DMS 273 (cell line): ENCODE measurements at regions not wholly inside any gene's neighbourhood (a gene's known extent, or its start where the extent isn't known, plus 50 kb on each side); places are given as distances from the start of the nearest gene placed in this dataset.
A peak's percentile ranks its signal among the peaks of the same experiment; 100 is the strongest.
"Not testable (repeated sequence)": the region's sequence is repeated elsewhere in the genome, so short reads cannot be mapped to it uniquely, and the experiment has no call there.

Experiments used
- DNase-seq: peaks from one replicate; lab custom pipeline; 2025; ENCODE audit not compliant: unreplicated experiment; lab: John Stamatoyannopoulos, UW

GRCh38 chr5:36389245-36389644, 87.5 kb upstream of the RANBP3L start:
- DNase-seq: no peak

GRCh38 chr5:36390640-36391039, 88.9 kb upstream of the RANBP3L start:
- DNase-seq: no peak

- peak; percentile 71 for DNase-seq
These were observed 90.5 kb upstream of the RANBP3L start for GRCh38 chr5:36392186-36392585.

GRCh38 chr5:36392818-36393217, 91.1 kb upstream of the RANBP3L start:
- DNase-seq: peak; percentile 75

- peak; percentile 23 for DNase-seq
These were observed 92.1 kb upstream of the RANBP3L start for GRCh38 chr5:36393656-36394428.

- no peak for DNase-seq
These were observed 93.6 kb upstream of the RANBP3L start for GRCh38 chr5:36395260-36395659.

- not testable (repeated sequence) for DNase-seq
These were observed 94.2 kb upstream of the RANBP3L start for GRCh38 chr5:36395947-36396346.

GRCh38 chr5:36396640-36397039, 94.9 kb upstream of the RANBP3L start:
- DNase-seq: no peak

GRCh38 chr5:36397901-36398536, 96.3 kb upstream of the RANBP3L start:
- DNase-seq: peak; percentile 69

- no peak for DNase-seq
These were observed 100.8 kb upstream of the RANBP3L start for GRCh38 chr5:36402512-36402906.

GRCh38 chr5:36403632-36404311, 102.1 kb upstream of the RANBP3L start:
- peak; percentile 16 for DNase-seq

- DNase-seq: no peak
These were observed 104.3 kb upstream of the RANBP3L start for GRCh38 chr5:36406023-36406422.

- no peak for DNase-seq
These were observed 105.7 kb upstream of the RANBP3L start for GRCh38 chr5:36407396-36407795.

- not testable (repeated sequence) for DNase-seq
These were observed 108.0 kb upstream of the RANBP3L start for GRCh38 chr5:36409711-36410110.

- DNase-seq: not testable (repeated sequence)
These were observed 109.0 kb upstream of the RANBP3L start for GRCh38 chr5:36410672-36411071.

- DNase-seq: peak; percentile 77
These were observed 113.2 kb upstream of the RANBP3L start for GRCh38 chr5:36414869-36415282.

- no peak for DNase-seq
These were observed 114.9 kb upstream of the RANBP3L start for GRCh38 chr5:36416605-36417004.

GRCh38 chr5:36417221-36417620, 115.5 kb upstream of the RANBP3L start:
- DNase-seq: no peak

GRCh38 chr5:36417668-36418067, 116.0 kb upstream of the RANBP3L start:
- DNase-seq: no peak

GRCh38 chr5:36418152-36418979, 116.7 kb upstream of the RANBP3L start:
- no peak for DNase-seq

- DNase-seq: no peak
These were observed 119.6 kb upstream of the RANBP3L start for GRCh38 chr5:36421256-36421655.
